ENCODE measurements at regions not wholly inside any gene's neighbourhood (a gene's known extent, or its start where the extent isn't known, plus 50 kb on each side); places are given as distances from the start of the nearest gene placed in this dataset.

GRCh38 chr4:104866809-104867208, 279.9 kb upstream of the TET2 start (continued):
- no peak for TF ChIP-seq ZNF462 (CRISPR knock-in tag; IDR thresholded peaks at IDR 0.05)
- TF ChIP-seq EZH2 (IDR thresholded peaks at IDR 0.05; ENCODE audit: low read depth, unreplicated experiment), result no peak
- no peak for TF ChIP-seq CREB1 (CRISPR knock-in tag; IDR thresholded peaks at IDR 0.05; ENCODE audit: low read depth)
- no peak for TF ChIP-seq NANOG (IDR thresholded peaks at IDR 0.05; ENCODE audit: borderline replicate concordance)
- TF ChIP-seq REST (IDR thresholded peaks at IDR 0.05; ENCODE audit: unreplicated experiment), result no peak

- ATAC-seq (no peak), DNase-seq (ENCODE audit: low spot score) (no peak)
- no peak overlapping the region for H3K4me3 Mint-ChIP-seq
- Histone ChIP-seq H3K27me3 (ENCODE audit: insufficient read depth) (no peaks in the 10 kb centered on the region), H3K79me2 (replicated peaks; ENCODE audit: insufficient read depth) (no peaks in the 10 kb centered on the region), H3F3A (replicated peaks; ENCODE audit: low read depth) (no peaks in the 10 kb centered on the region), H3K27ac (ENCODE audit: low read depth) (no peak overlapping the region), H4K20me1 (replicated peaks; ENCODE audit: insufficient read depth) (no peaks in the 10 kb centered on the region), H3K9me2 (ENCODE audit: insufficient read depth) (no peaks in the 10 kb centered on the region), H2AFZ (no peak overlapping the region), H3K4me2 (no peak overlapping the region), H3K36me3 (ENCODE audit: insufficient read depth) (no peaks in the 10 kb centered on the region), H3K4me1 (ENCODE audit: insufficient read depth) (0 out of 2 replicates have a peak, but pooled peaks cover 3% of the 10 kb centered on the region), H3K4me3 (no peak overlapping the region)
- peaks cover 10% of the 10 kb centered on the region; the same call in 2 of the 3 replicates for H3K4me1 Mint-ChIP-seq
- H3K27ac Mint-ChIP-seq, result no peak overlapping the region
- H3K9me3 Mint-ChIP-seq, result no peaks in the 10 kb centered on the region
- no peaks in the 10 kb centered on the region for H3K36me3 Mint-ChIP-seq (ENCODE audit: low read depth)
- TF ChIP-seq EZH2 (IDR thresholded peaks at IDR 0.05; ENCODE audit: low read depth, unreplicated experiment) (no peak), ETS1 (IDR thresholded peaks at IDR 0.05) (no peak), JUNB (IDR thresholded peaks at IDR 0.05; ENCODE audit: unreplicated experiment) (no peak), EZH2phosphoT487 (IDR thresholded peaks at IDR 0.05; ENCODE audit: unreplicated experiment) (no peak), STAT1 (IDR thresholded peaks at IDR 0.05; ENCODE audit: unreplicated experiment) (no peak)
- no peaks in the 10 kb centered on the region for H3K27me3 Mint-ChIP-seq (ENCODE audit: insufficient read depth, low read depth, poor library complexity)
These were observed 278.1 kb upstream of the TET2 start for GRCh38 chr4:104868533-104868932.
